GM19023 (cell line): ENCODE measurements at regions not wholly inside any gene's neighbourhood (a gene's known extent, or its start where the extent isn't known, plus 50 kb on each side); places are given as distances from the start of the nearest gene placed in this dataset.
"Not testable (repeated sequence)": the region's sequence is repeated elsewhere in the genome, so short reads cannot be mapped to it uniquely, and the experiment has no call there.

ENCODE experiments used
- ATAC-seq: cut with Tn5 transposase; IDR thresholded peaks from one replicate; pipeline ENCODE4 v1.9.1; 2021; ENCODE audit warnings: mild to moderate bottlenecking, moderate library complexity; ENCODE audit not compliant: unreplicated experiment

DNA sequence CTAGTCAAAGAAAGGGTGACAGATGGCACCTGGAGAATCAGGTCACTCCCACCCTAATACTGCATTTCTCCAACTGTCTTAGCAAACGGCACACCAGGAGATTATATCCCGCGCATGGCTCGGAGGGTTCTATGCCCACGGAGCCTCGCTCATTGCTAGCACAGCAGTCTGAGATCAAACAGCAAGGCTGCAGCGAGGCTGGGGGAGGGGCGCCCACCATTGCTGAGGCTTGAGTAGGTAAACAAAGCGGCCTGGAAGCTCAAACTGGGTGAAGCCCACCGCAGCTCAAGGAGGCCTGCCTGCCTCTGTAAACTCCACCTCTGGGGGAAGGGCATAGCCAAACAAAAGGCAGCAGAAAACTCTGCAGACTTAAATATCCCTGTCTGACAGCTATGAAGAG is 268.1 kb upstream of the GRM3 start:
- not testable (repeated sequence) for ATAC-seq

DNA sequence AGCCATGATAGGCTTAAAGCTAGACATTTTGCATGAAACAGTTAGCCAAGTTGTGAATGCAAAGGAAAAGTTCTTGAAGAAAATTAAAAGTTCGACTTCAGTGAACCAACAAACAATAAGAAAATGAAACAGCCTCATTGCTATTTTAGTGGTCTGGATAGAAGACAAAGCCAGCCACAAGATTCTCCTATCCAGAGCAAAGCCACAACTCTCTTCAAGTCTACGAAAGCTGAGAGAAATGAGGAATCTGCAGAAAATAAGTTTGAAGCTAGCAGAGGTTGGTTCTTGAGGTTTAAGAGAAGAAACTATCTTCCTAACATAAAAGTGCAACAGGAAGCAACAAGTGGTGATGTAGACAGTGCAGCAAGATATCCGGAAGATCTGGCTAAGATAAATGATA is 271.4 kb upstream of the GRM3 start:
- no peak for ATAC-seq

DNA sequence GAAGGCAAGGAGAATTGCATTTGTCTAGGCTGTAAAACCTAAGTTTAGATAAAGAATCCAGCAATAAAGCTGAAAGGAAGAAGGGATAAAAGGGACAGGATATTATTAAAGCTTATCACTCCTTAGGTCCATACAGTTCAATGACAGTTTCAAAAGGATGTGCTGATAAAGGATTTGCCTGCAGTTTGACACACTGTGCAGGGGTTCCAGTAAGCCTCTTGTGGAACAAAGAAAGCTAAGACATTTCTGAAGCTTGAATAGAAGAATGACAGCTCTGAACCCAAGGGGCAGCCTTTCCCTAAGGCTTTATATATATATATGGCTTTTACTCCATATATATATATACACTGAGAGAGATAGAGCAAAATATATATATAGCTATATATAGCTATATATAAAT is 276.8 kb upstream of the GRM3 start:
- no peak for ATAC-seq

- not testable (repeated sequence) for ATAC-seq
These were observed 303.3 kb upstream of the GRM3 start for GRCh38 chr7:86340407-86340806.

DNA sequence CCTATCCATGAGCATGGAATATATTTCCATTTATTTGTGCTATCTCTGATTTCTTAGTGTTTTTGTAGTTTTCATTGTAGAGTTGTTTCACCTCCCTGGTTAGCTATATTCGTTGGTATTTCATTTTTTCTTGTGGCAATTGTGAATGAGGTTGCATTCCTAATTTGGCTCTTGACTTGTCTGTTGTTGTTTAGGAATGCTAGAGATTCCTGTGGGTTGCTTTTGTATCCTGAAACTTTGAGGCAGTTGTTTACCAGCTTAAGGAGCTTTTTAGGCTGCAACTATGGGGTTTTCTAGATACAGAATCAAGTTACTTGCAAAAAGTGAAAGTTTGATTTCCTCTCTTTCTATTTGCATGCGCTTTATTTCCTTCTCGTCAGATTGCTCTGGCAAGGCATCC is 304.7 kb upstream of the GRM3 start:
- ATAC-seq, result no peak

GRCh38 chr7:86328801-86329433 is 314.8 kb upstream of the GRM3 start:
- ATAC-seq, result no peak

- ATAC-seq, result no peak
These were observed 316.9 kb upstream of the GRM3 start for GRCh38 chr7:86326847-86327246.

DNA sequence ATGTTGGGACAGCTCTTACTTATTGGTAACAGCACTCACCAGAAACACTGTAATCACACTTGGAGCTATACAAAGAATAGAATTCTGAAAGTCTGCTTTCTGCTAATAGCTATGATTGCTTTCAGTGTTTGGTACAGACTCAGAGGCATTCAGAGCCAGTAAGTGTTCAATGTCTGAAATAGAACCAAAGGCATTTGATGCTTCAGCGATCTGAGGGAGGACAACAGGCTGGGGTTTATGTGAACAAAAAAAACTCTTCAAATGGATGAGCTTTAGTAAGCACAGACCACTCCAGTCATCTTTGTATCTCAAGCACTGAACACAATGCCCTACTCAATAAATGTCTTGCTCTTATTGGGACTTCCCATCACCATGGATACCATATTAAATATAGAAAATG is 322.8 kb upstream of the GRM3 start:
- ATAC-seq, result no peak

- no peak for ATAC-seq
These were observed 323.4 kb upstream of the GRM3 start for GRCh38 chr7:86320341-86320740.

DNA sequence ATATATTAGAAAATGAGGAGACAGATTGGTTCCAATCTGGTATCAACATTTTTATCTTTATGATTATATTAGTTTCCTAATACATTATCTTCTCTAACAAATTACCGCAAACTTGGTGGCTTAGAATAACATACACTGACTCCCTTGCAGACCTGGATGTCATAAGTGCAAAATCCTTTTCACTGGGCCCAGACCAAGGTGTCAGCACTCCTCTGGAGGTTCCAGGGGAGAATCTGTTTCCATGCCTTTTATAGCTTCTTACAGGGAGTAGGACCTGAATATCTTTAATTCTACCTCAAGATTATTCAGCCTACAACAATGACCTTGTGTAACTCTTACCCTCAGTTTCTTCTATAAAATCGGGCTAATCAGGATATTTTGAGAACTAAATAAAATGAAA is 329.9 kb upstream of the GRM3 start:
- ATAC-seq, result no peak

DNA sequence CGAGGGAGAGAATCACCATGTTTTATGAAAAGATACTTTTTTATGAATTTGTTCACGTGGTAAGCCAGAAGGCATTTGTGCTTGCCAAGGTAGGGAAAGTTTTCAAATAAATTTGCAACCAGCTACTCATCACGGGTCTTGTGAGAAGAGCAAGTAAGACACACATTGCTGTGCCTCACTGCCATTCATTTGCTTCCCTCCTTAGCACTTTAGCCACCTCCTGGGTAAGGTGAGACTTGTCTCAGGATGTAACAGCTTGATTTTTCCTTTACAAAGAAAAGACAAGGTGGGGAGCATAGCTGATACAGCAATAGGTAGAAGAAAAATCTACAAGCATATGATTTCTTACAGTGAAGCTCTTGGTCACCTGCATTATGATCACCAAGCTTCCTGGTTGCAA is 342.4 kb upstream of the GRM3 start:
- no peak for ATAC-seq

DNA sequence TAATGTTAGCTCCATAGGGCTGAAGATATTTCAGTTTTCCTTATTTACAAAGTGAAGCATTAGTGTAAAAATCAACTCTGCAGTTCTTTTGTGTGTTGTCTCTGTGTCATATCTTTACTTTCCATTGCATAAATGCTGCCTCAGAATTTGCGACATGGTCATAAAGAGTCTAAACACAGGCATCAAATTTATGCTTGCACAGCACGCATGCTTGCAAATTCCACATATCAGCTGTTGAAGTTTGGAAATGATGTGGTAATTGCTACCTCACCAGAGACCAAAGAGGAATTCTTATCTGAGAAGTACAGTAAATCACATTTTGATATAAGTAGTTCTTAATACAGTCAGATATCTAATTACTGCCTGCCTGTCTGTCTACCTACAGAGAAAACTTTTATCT is 348.2 kb upstream of the GRM3 start:
- ATAC-seq, result no peak

DNA sequence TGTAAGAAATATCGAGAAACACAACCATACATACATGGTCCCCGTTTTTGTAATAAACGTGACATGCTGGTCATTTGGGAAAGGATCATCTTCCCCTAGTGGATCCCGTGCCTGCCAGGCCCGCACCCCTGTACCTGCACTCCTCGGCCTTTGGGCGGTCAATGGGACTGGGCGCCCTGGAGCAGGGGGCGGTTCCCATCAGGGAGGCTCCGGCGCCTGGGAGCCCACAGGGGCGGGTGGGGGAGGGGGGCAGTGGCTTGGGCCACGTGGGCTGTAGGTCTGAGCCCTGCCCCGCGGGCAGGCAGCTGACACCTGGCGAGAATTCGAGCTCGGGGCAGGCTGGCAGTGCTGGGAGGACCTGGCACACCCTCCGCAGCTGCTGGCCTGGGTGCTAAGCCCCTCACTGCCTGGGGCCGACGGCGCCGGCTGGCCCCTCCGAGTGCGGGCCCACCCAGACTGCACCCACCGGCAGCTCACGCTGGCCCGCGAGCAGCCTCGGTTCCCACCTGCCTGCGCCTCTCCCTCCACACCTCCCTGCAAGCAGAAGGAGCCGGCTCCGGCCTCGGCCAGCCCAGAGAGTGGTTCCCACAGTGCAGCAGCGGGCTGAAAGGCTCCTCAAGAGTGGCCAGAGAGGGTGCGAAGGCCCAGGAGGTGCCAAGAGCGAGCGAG is 361.6 kb upstream of the GRM3 start:
- no peak for ATAC-seq

GRCh38 chr7:86280150-86280549 is 363.6 kb upstream of the GRM3 start:
- no peak for ATAC-seq

- ATAC-seq, result no peak
These were observed 380.9 kb upstream of the GRM3 start for GRCh38 chr7:86262781-86263180.

DNA sequence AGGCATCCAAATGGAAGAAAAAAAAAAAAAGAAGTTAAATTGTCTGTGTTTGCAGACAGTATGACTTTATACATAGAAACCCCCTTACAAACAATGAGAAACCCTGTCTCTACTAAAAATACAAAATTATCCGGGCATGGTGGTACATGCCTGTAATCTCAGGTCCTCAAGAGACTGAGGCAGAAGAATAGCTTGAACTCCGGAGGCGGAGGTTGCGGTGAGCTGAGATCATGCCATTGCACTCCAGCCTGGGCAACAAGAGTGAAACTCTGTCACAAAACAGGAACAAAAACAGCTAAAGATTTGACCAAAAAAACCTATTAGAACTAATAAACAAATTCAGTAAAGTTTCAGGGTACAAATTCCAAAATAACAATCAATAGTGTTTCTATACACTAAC is 385.8 kb upstream of the GRM3 start:
- no peak for ATAC-seq

DNA sequence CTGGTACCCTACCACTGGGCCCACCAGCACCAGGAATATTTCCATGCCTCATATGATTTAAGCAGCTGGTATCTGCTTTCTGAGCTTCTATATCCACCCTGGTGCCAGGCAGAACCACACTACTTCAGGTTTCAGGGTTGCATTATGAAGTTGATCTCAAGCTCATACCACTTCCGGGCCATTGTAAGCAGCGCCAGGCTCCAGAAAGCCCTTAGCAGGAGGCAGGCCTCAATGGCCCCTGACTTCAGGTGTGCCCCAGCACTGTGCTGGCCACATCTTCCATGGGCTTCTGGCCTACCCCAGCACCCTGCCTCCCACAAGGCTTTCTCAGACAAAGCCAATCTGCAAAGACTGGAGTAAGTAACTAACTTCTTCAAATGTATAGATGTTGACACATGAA is 391.3 kb upstream of the GRM3 start:
- no peak for ATAC-seq

DNA sequence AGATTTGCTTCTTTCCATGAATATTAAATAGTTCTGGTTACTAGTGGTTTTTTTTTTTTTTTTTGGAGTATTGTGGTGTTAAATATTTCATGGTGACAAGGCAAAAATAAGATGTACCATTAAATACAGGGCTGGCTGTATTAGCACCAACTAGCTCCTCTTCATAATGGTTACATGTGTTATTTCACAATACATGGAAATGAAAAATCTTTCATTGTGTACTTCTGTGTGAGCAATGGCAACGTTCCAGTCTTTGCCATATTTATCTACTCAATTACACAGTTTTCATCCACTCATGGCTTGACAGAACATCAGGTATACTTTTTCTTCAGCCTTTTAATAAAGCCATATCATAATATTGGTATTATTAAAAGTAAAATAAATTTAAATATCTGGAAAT is 394.7 kb upstream of the GRM3 start:
- ATAC-seq, result no peak

DNA sequence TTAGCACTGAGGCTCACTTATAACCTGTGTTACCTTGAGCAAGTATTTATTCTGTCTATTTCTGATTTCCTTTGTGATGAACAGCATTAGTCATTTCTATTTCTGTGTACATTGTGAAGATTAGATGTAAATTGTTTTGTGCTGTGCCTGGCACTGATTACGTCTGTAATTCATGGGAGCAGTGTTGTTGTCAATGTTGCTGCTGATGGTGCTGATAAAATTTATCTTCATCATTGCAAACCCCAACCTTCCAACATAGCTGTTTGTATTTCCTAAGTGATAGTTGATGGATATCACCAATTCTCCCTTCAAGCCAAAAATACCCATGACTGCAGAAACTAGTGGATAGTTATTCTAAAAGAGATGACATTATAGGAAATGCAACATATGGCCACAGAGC is 400.5 kb upstream of the GRM3 start:
- ATAC-seq, result no peak

- ATAC-seq, result no peak
These were observed 417.5 kb upstream of the GRM3 start for GRCh38 chr7:86226191-86226590.

GRCh38 chr7:86222806-86223205 is 420.9 kb upstream of the GRM3 start:
- ATAC-seq, result no peak

DNA sequence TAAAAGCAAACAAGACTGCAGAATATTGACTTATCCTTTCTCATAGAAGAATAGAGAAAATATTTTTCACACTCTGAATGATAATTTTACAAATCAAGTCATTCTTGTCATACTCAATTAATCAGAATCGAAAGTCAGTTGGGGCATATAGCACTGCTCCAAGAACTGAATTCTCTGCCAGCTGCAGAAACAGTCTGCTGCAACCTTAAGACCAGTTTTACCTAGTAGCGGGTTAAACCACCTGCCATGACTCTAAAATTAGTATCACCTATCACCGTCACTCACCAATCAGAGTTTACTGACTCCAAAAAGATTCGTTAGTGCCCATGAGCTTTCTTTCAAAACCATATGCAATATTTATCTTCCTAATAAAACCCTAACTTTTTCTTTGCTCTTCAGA is 429.0 kb upstream of the GRM3 start:
- ATAC-seq, result no peak

DNA sequence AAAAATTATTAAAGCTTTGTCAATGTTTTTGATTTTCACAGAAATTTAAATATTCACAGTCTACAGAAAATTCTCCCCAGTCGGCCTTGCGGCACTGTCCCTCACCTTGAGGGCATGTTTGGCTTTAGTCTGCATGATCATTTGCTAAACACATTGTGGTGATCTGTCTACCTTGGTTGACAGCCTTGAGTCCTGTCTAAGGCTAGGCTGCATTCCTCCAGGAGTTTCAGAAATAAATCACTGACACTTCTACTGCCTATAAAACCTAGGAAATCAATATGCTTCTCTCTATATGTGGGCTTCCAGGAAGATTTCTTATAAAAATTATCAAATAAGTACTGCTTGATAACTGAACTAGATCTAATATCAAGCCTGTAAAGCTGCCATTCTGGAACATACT is 430.7 kb upstream of the GRM3 start:
- ATAC-seq, result no peak
